ENCODE measurements at regions not wholly inside any gene's neighbourhood (a gene's known extent, or its start where the extent isn't known, plus 50 kb on each side); places are given as distances from the start of the nearest gene placed in this dataset.
A peak's percentile ranks its signal among the peaks of the same experiment; 100 is the strongest.

DNA sequence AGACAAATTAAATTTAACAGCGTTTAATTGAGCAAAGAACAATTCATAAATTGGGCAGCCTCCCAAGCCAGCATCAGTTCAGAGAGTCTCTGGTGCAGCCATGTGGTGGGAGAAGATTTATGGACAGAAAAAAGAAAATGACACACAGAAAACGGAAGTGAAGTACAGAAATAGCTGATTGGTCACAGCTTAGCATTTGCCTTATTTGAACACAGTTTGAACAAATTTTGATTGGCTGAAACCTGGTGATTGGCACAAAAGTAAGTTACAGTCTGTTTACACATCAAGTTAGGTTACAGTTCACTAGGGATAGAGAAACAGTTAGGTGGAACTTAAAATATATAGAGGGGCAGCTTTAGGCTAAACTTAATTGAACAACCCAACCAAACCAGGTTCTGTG is 720.1 kb downstream of the TYW1 start:
- Histone ChIP-seq H3K36me3 (no peaks in the 10 kb centered on the region), H3K4me1 (no peaks in the 10 kb centered on the region), H3K27ac (no peak overlapping the region), H3K4me3 (no peak overlapping the region), H3K27me3 (no peaks in the 10 kb centered on the region), H3K9me3 (no peaks in the 10 kb centered on the region)
- TF ChIP-seq CTCF (IDR thresholded peaks at IDR 0.05 in 4 of 5, conservative IDR thresholded peaks at IDR 0.05 in 1 of 5) (no peak), POLR2A (IDR thresholded peaks at IDR 0.05) (no peak)
- ATAC-seq (no peak), DNase-seq (no peak)
- intact Hi-C loops (cut with DNase I; ENCODE audit: low total_unique reads) (no loop called here), in situ Hi-C loops (cut with MboI; ENCODE audit: low sequenced_read_pairs in 4 of 4) (no loop called here)

DNA sequence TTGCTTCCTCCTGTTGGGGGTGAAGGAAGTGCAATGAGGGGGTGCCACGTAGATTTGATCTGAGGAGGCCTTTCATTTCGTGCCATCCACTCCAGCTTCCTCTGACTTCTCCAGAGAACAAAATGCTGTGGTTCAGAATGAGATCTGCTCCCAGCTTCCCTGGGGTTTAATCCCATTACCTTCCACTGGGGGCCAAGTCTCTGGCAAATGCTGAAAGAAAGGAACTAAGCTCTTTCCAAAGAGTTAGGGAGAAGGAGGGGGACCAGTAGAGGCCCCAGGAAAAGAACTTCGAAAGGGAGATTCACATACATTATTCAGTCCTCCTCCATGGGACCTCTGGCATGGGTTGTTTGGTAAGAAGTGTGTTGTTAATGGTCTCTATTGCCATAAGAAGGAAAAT is 727.0 kb downstream of the TYW1 start:
- no peak for TF ChIP-seq POLR2A (IDR thresholded peaks at IDR 0.05)
- no peak for TF ChIP-seq CTCF (IDR thresholded peaks at IDR 0.05 in 4 of 5, conservative IDR thresholded peaks at IDR 0.05 in 1 of 5)
- Histone ChIP-seq H3K27ac (no peak overlapping the region), H3K9me3 (no peaks in the 10 kb centered on the region), H3K4me3 (no peak overlapping the region), H3K27me3 (no peaks in the 10 kb centered on the region), H3K36me3 (no peaks in the 10 kb centered on the region), H3K4me1 (no peaks in the 10 kb centered on the region)
- no peak for DNase-seq
- ATAC-seq, result no peak
- intact Hi-C loops (cut with DNase I; ENCODE audit: low total_unique reads), result no loop called here
- in situ Hi-C loops (cut with MboI; ENCODE audit: low sequenced_read_pairs in 4 of 4), result no loop called here

- Histone ChIP-seq H3K9me3 (no peaks in the 10 kb centered on the region), H3K36me3 (no peaks in the 10 kb centered on the region), H3K27ac (no peak overlapping the region), H3K4me3 (no peak overlapping the region), H3K27me3 (no peaks in the 10 kb centered on the region), H3K4me1 (no peaks in the 10 kb centered on the region)
- DNase-seq (no peak), ATAC-seq (no peak)
- intact Hi-C loops (cut with DNase I; ENCODE audit: low total_unique reads) (no loop called here), in situ Hi-C loops (cut with MboI; ENCODE audit: low sequenced_read_pairs in 4 of 4) (no loop called here)
- TF ChIP-seq POLR2A (IDR thresholded peaks at IDR 0.05), result no peak
- TF ChIP-seq CTCF (IDR thresholded peaks at IDR 0.05 in 4 of 5, conservative IDR thresholded peaks at IDR 0.05 in 1 of 5), result no peak
These were observed 727.8 kb downstream of the TYW1 start for GRCh38 chr7:67724435-67724834.

GRCh38 chr7:67724955-67725354 is 728.3 kb downstream of the TYW1 start:
- H3K27me3 ChIP-seq, result no peaks in the 10 kb centered on the region
- H3K36me3 ChIP-seq, result no peaks in the 10 kb centered on the region
- intact Hi-C loops (cut with DNase I; ENCODE audit: low total_unique reads), result no loop called here
- DNase-seq (no peak), ATAC-seq (peak; percentile 46 to 56)
- H3K9me3 ChIP-seq, result no peaks in the 10 kb centered on the region
- no peak for TF ChIP-seq CTCF (IDR thresholded peaks at IDR 0.05 in 4 of 5, conservative IDR thresholded peaks at IDR 0.05 in 1 of 5)
- no peak for TF ChIP-seq POLR2A (IDR thresholded peaks at IDR 0.05)
- H3K4me3 ChIP-seq, result no peak overlapping the region
- in situ Hi-C loops (cut with MboI; ENCODE audit: low sequenced_read_pairs in 4 of 4), result no loop called here
- no peak overlapping the region for H3K27ac ChIP-seq
- H3K4me1 ChIP-seq, result no peaks in the 10 kb centered on the region

DNA sequence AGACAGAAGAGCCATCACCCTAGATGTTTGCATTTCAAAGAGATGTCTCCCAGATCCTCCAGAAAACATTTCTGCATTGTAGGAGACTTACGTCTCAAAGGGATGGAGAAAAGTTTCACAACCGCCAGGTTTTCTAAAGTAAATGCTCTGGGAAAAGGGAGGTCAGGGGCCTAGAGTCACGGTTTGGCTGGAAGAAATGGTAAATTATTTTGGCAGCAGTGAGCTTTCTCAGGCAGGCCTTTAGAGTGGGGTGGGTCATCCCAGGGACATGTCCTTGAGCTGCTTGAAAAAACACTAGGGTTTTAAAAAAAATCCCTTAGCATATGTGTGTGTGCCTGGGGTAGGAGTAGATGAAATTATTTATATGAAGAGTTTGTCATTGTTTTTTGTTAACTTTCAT is 728.8 kb downstream of the TYW1 start:
- TF ChIP-seq POLR2A (IDR thresholded peaks at IDR 0.05) (no peak), CTCF (IDR thresholded peaks at IDR 0.05 in 4 of 5, conservative IDR thresholded peaks at IDR 0.05 in 1 of 5) (no peak)
- no peak for DNase-seq
- H3K27ac ChIP-seq, result no peak overlapping the region
- intact Hi-C loops (cut with DNase I; ENCODE audit: low total_unique reads), result no loop called here
- H3K27me3 ChIP-seq, result no peaks in the 10 kb centered on the region
- ATAC-seq, result no peak
- in situ Hi-C loops (cut with MboI; ENCODE audit: low sequenced_read_pairs in 4 of 4), result no loop called here
- H3K4me1 ChIP-seq, result no peaks in the 10 kb centered on the region
- no peak overlapping the region for H3K4me3 ChIP-seq
- no peaks in the 10 kb centered on the region for H3K36me3 ChIP-seq
- no peaks in the 10 kb centered on the region for H3K9me3 ChIP-seq

All from gastrocnemius medialis (tissue), 4 donors.